ENCODE measurements at regions not wholly inside any gene's neighbourhood (a gene's known extent, or its start where the extent isn't known, plus 50 kb on each side); places are given as distances from the start of the nearest gene placed in this dataset.
"Not testable (repeated sequence)": the region's sequence is repeated elsewhere in the genome, so short reads cannot be mapped to it uniquely, and the experiment has no call there.

DNA sequence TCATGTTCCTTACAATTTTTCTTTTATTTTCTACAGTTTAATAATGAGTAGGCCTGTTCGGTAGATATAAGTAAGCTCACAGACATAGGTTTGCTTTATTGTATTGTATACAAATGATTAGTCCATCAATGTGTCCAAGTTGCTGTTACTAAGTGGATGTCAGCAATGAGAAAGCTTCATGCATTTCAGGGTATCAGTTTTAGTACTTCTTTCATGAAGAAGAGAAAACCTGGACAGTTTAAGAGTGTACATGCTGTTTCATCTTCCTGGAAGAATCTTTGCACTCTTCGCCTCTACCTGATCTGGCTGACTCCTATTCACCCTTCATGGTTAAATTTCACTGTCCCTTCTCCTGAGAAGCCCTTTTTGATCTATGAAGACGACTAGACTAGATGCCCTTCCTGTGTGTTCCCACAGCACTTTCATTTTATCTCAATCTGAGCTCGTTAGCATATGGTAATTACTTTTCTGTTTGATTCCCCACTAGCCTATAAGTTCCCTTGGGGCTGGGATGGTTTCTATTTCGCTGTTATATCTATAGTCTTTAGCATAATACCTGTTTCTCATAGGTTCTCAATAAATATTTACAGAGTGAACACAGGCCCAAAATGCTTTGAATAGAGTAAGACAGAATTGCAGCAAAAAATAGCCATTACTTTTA, 70.7 kb downstream of the CETN3 start:
- Histone ChIP-seq H3K9me3 (ENCODE audit: control insufficient read depth, low read depth, low read length) (no peaks in the 10 kb centered on the region), H3K4me1 (ENCODE audit: control insufficient read depth, insufficient read depth, low read length) (peaks cover 3% of the 10 kb centered on the region), H3K27me3 (ENCODE audit: control insufficient read depth, insufficient read depth, low read length) (no peaks in the 10 kb centered on the region), H3K27ac (ENCODE audit: low read length) (no peak overlapping the region), H3K36me3 (ENCODE audit: control insufficient read depth, insufficient read depth, low read length) (no peaks in the 10 kb centered on the region), H3K4me3 (ENCODE audit: low read length) (no peak overlapping the region)
- 40% methylated on average over 2 of the region's 5 CpGs for WGBS (ENCODE audit: insufficient coverage, low lambda C conversion rate)
- no peak for DNase-seq

DNA sequence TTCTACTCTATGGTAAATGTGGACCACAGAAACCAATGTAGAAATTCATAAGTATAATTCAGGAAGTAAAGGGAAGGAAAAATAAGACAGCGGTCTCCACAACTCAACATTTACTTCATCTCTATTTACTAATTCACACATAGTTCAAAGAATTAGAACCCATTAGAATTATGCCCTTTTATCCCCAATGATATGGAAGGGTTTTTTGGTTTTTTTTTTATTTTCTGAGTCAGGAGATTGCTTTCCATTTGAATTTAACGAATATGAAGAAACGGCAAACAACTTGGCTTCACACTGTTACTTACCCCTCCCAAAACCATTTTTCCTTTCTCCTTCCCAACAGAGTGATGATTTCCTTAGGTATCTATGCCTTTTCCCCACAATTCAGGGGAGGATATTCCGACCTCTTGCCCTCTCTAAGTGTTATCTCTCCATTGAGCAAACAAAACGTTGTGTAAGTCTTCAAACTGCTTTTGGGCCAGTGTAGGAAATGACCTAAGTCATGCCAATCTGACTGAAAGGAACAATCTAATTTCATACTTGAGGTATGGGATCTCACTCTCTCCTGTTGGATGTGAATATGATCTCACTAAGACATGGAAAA, 72.0 kb downstream of the CETN3 start:
- peak in 1 of 2 donors; percentile 24 for DNase-seq
- 0% methylated on average over 2 of the region's 5 CpGs for WGBS (ENCODE audit: insufficient coverage, low lambda C conversion rate)

DNA sequence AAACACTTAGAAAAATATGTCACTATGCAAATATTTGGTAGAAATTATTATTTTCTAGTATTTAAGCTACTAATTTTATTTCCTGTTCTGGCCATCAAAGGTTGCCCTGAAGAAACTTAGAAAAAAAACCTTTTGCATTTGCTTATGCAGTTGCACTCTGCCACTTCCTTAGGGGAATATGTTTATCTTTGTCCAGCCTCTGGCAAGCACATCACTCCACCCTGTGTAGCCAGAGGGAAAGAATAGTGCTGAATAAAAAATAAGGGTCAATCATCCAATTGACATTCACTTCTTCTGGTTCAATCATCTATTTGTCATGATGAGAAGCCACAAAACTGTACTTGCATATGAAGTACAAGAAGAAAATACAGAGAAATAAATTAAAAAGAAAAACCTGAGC, 72.8 kb downstream of the CETN3 start:
- Histone ChIP-seq H3K36me3 (ENCODE audit: control insufficient read depth, insufficient read depth, low read length) (no peaks in the 10 kb centered on the region), H3K27ac (ENCODE audit: low read length) (no peak overlapping the region), H3K4me1 (ENCODE audit: control insufficient read depth, insufficient read depth, low read length) (peaks cover 3% of the 10 kb centered on the region), H3K27me3 (ENCODE audit: control insufficient read depth, insufficient read depth, low read length) (no peaks in the 10 kb centered on the region), H3K9me3 (ENCODE audit: control insufficient read depth, low read depth, low read length) (no peaks in the 10 kb centered on the region), H3K4me3 (ENCODE audit: low read length) (no peak overlapping the region)
- no peak for DNase-seq

More for the DNA sequence above, 72.0 kb downstream of the CETN3 start:
- H3K4me3 ChIP-seq (ENCODE audit: low read length): no peak overlapping the region
- H3K9me3 ChIP-seq (ENCODE audit: control insufficient read depth, low read depth, low read length): no peaks in the 10 kb centered on the region
- H3K27ac ChIP-seq (ENCODE audit: low read length): no peak overlapping the region
- H3K27me3 ChIP-seq (ENCODE audit: control insufficient read depth, insufficient read depth, low read length): no peaks in the 10 kb centered on the region
- no peaks in the 10 kb centered on the region for H3K36me3 ChIP-seq (ENCODE audit: control insufficient read depth, insufficient read depth, low read length)
- peaks cover 3% of the 10 kb centered on the region for H3K4me1 ChIP-seq (ENCODE audit: control insufficient read depth, insufficient read depth, low read length)

DNA sequence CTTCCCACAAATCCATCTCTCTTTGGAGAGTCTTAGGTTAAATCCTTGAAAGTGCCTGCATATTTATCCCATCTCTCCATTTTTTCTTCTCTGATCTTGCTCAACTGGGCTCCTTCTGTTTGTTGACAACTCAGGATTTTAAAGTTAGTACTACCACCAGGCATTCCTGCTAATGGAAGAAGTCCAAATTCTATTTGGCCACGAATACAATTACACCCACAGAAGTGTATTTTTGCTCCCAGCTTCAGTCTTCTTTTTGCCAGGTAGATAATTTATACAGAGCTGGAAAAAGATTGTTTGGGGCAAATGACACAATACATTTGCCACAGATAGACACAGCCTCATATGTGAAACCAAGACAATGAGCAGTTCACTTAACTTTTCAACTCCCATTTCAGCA, 74.8 kb downstream of the CETN3 start:
- Histone ChIP-seq H3K36me3 (ENCODE audit: control insufficient read depth, insufficient read depth, low read length) (no peaks in the 10 kb centered on the region), H3K27ac (ENCODE audit: low read length) (no peak overlapping the region), H3K9me3 (ENCODE audit: control insufficient read depth, low read depth, low read length) (no peaks in the 10 kb centered on the region), H3K4me3 (ENCODE audit: low read length) (no peak overlapping the region), H3K27me3 (ENCODE audit: control insufficient read depth, insufficient read depth, low read length) (no peaks in the 10 kb centered on the region), H3K4me1 (ENCODE audit: control insufficient read depth, insufficient read depth, low read length) (peaks cover 3% of the 10 kb centered on the region)
- no CpG with 5 or more reads among the region's 1 CpG for WGBS (ENCODE audit: insufficient coverage, low lambda C conversion rate)
- DNase-seq: no peak

DNA sequence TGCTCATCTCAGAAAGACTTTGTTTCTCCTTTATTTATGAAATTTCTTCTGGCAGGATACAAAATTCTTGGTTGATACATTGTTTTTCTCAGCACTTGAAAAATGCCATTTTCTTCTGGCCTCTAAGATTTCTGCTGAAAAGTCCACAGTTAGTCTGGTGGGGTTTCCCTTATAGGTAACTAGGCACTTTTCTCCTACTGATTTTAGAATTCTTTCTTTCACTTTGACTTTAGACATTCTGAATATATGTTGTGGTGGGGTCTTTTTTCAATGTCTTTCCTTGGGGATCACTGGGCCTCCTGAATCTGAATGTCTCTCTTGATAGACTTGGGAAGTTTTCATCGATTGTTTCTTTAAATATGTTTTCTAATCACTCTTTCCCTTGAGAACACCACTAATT, 79.6 kb downstream of the CETN3 start:
- DNase-seq: no peak
- Histone ChIP-seq H3K27ac (ENCODE audit: low read length) (no peak overlapping the region), H3K27me3 (ENCODE audit: control insufficient read depth, insufficient read depth, low read length) (no peaks in the 10 kb centered on the region), H3K4me1 (ENCODE audit: control insufficient read depth, insufficient read depth, low read length) (no peaks in the 10 kb centered on the region), H3K4me3 (ENCODE audit: low read length) (no peak overlapping the region), H3K36me3 (ENCODE audit: control insufficient read depth, insufficient read depth, low read length) (no peaks in the 10 kb centered on the region), H3K9me3 (ENCODE audit: control insufficient read depth, low read depth, low read length) (no peaks in the 10 kb centered on the region)
- 100% methylated on average over 1 of the region's 1 CpG for WGBS (ENCODE audit: insufficient coverage, low lambda C conversion rate)

DNA sequence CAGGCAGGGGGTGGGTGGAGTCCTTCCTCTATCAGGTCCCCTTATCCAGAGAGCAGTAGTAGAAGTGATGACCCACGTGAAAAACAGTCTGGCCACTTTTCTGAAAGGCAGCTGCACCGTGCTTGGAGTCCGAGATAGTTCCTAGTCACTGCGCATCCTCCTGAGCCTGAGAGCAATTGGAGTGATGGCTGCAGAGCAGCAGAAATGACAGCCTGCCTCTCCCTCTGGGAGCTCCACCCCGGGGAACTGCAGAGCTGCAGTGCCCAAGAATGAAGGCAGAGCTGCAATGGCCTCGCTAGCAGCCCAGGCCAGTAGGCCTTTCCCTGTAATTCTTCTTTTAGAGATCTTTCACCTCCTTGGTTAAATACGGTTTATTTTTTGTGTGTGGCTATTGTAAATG, 82.6 kb downstream of the CETN3 start:
- 79% methylated on average over 2 of the region's 7 CpGs for whole genome bisulfite sequencing (ENCODE audit: insufficient coverage, low lambda C conversion rate)
- Histone ChIP-seq H3K9me3 (ENCODE audit: control insufficient read depth, low read depth, low read length) (no peaks in the 10 kb centered on the region), H3K4me1 (ENCODE audit: control insufficient read depth, insufficient read depth, low read length) (no peaks in the 10 kb centered on the region), H3K27me3 (ENCODE audit: control insufficient read depth, insufficient read depth, low read length) (no peaks in the 10 kb centered on the region), H3K4me3 (ENCODE audit: low read length) (no peak overlapping the region), H3K36me3 (ENCODE audit: control insufficient read depth, insufficient read depth, low read length) (no peaks in the 10 kb centered on the region), H3K27ac (ENCODE audit: low read length) (no peak overlapping the region)
- DNase-seq: no peak

DNA sequence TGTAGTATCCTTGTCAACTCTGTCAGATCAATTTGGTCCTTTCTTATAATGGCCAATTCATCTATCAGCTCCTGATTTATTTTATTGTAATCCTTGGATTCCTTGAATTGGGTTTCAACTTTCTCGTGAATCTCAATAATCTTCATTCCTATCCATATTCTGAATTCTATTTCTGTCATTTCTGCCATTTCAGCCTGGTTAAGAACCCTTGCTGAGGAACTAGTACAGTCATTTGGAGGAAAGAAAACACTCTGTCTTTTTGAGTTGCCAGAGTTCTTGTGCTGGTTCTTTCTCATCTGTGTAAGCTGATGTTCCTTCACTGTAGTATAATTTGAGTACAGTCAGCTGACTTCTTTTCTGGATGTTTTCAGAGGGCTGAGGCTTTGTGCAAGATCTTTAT, 84.5 kb downstream of the CETN3 start:
- no peaks in the 10 kb centered on the region for H3K9me3 ChIP-seq (ENCODE audit: control insufficient read depth, low read depth, low read length)
- no peaks in the 10 kb centered on the region for H3K36me3 ChIP-seq (ENCODE audit: control insufficient read depth, insufficient read depth, low read length)
- no peak overlapping the region for H3K27ac ChIP-seq (ENCODE audit: low read length)
- H3K4me3 ChIP-seq (ENCODE audit: low read length): no peak overlapping the region
- no peaks in the 10 kb centered on the region for H3K4me1 ChIP-seq (ENCODE audit: control insufficient read depth, insufficient read depth, low read length)
- H3K27me3 ChIP-seq (ENCODE audit: control insufficient read depth, insufficient read depth, low read length): no peaks in the 10 kb centered on the region
- DNase-seq: no peak
- 89% methylated on average over 1 of the region's 1 CpG for WGBS (ENCODE audit: insufficient coverage, low lambda C conversion rate)

DNA sequence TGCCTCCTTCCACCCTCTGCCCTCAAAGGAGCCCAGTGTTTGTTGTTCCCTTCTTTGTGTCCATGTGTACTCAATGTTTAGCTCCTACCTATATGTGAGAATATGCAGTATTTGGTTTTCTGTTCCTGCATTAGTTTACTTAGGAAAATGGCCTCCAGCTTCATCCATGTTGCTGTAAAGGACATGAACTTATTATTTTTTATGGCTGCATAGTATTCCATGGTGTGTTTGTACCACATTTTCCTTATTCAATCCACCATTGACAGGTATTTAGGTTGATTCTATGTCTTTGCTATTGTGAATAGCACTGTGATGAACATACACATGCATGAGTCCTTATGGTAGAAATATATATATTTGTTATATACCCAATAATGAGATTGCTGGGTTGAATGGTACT, 89.2 kb downstream of the CETN3 start:
- not testable (repeated sequence) for H3K9me3 ChIP-seq (ENCODE audit: control insufficient read depth, low read depth, low read length); H3K4me3 ChIP-seq (ENCODE audit: low read length); H3K4me1 ChIP-seq (ENCODE audit: control insufficient read depth, insufficient read depth, low read length); H3K27me3 ChIP-seq (ENCODE audit: control insufficient read depth, insufficient read depth, low read length); H3K36me3 ChIP-seq (ENCODE audit: control insufficient read depth, insufficient read depth, low read length); H3K27ac ChIP-seq (ENCODE audit: low read length); DNase-seq

DNA sequence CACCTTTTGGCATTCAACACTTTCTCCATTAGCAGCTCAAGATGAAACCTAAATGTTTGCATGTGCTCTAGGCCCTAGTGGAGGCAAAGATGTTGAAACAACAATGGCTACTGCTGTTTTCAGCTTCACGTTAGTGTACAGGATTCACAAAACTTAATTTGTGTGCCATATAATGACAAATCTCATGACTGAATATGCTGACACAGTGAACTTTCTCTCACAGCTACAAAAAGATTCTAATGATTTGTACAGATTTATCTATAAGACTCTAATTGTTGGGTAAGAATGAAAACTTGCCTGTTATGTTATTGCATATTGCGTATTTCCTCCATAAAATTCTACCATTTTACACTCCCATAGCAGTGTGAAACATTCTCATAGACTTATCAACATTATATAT, 97.5 kb downstream of the CETN3 start:
- Histone ChIP-seq H3K27ac (ENCODE audit: low read length) (no peak overlapping the region), H3K27me3 (ENCODE audit: control insufficient read depth, insufficient read depth, low read length) (no peaks in the 10 kb centered on the region), H3K9me3 (ENCODE audit: control insufficient read depth, low read depth, low read length) (no peaks in the 10 kb centered on the region), H3K36me3 (ENCODE audit: control insufficient read depth, insufficient read depth, low read length) (no peaks in the 10 kb centered on the region), H3K4me3 (ENCODE audit: low read length) (no peak overlapping the region), H3K4me1 (ENCODE audit: control insufficient read depth, insufficient read depth, low read length) (peaks cover 3% of the 10 kb centered on the region)
- DNase-seq: no peak
- 100% methylated on average over 1 of the region's 2 CpGs for WGBS (ENCODE audit: insufficient coverage, low lambda C conversion rate)

DNA sequence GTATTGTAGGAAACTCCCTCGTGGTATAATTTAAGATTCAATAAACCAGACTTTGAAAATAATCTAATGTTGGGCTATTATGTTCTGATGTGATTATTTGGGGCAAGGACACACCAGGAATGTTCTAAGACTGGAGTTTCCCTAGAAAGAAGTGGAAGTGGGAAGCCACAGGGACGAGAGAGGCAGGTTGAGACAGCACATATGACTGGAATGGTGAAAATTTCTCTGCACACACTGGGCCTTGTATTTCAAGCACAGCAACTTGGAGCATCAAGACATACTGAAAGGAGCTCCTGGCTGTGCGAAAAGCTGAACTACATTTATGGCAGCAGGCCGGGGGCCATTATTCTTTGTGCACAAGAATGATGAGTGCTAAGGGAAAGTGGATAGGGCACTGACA, 98.2 kb downstream of the CETN3 start:
- H3K27ac ChIP-seq (ENCODE audit: low read length): no peak overlapping the region
- H3K4me3 ChIP-seq (ENCODE audit: low read length): no peak overlapping the region
- H3K27me3 ChIP-seq (ENCODE audit: control insufficient read depth, insufficient read depth, low read length): no peaks in the 10 kb centered on the region
- H3K9me3 ChIP-seq (ENCODE audit: control insufficient read depth, low read depth, low read length): no peaks in the 10 kb centered on the region
- DNase-seq: no peak
- peaks cover 3% of the 10 kb centered on the region for H3K4me1 ChIP-seq (ENCODE audit: control insufficient read depth, insufficient read depth, low read length)
- no CpG with 5 or more reads among the region's 4 CpGs for WGBS (ENCODE audit: insufficient coverage, low lambda C conversion rate)
- no peaks in the 10 kb centered on the region for H3K36me3 ChIP-seq (ENCODE audit: control insufficient read depth, insufficient read depth, low read length)

All from large intestine (tissue), 3 donors.